ENCODE measurements at regions not wholly inside any gene's neighbourhood (a gene's known extent, or its start where the extent isn't known, plus 50 kb on each side); places are given as distances from the start of the nearest gene placed in this dataset.
A peak's percentile ranks its signal among the peaks of the same experiment; 100 is the strongest.
"Not testable (repeated sequence)": the region's sequence is repeated elsewhere in the genome, so short reads cannot be mapped to it uniquely, and the experiment has no call there.

DNA sequence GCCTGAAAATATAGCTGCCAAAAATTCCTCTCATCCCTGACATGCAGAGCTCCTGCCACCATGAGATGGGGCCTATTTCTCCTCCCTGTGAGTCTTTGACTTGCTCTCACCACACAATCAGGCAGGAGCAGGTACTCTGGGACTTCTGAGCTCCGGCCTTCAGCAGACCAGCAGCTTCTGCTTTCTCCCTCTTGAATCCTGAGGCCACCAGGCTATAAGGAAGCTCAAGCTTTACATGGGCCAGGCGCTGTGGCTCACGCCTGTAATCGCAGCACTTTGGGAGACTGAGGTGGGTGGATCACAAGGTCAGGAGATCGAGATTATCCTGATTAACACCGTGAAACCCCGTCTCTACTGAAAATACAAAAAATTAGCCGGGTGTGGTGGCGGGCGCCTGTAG is 238.7 kb upstream of the RREB1 start:
- no peak for DNase-seq (ENCODE audit: low spot score)

DNA sequence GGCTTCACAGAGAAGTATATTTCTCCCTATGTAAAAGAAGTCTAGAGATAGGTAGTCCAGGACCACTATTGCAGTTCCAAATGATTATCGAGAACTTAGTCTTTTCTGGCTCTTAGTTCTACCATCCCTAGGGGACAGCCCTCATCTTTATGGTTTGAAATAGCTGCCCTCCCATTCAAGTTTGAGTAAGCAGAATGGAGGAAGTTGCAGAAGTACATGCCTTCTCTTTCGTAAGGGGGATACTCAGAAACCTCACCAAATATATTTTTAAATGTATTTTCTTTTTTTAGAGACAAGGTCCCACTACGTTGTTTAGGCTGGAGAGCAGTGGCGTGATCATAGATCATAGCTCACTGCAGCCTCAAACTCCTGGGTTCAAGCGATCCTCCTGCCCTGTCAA is 236.8 kb upstream of the RREB1 start:
- no peak for DNase-seq (ENCODE audit: low spot score)

DNA sequence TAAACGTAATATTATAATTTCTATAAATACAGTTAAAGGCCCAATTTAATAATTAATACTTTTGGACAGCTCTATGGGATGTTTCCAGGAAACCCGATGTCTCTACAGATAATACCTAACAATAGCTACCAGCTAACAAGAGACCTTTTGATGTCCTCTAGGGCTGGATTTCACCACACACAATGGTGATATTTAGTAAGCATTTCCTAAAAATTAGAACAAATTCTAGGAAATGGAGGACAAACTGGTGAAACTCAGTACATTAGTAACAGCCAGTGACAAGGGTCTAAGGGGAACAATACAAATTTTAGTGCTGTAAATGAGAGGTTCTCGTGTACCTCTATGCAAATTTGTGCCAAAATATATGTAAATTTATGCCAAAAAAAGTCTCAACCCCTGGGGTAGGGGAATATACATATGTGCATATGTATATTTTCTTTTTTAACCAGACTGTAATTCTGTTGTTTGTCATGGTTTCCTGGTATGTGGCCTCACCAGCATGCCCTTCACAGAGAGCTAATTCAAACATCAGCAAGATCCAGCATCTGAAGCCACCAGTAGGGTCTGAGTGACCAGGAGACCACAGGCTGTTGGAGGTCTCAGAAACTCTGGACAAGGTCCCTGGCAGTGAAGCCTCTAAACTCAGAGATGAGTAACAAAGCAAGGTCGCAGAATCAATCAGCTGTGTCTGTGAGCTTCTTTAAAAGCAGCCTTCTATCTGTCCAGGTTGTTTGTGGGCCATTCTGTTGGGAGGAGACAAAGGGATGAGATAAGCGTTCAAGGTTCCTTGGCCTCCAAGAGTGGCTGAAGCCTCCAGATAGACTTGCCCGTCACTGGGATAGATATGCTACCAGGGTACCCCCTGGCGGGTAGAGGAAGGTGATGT is 235.1 kb upstream of the RREB1 start:
- no peak for DNase-seq (ENCODE audit: low spot score)

DNA sequence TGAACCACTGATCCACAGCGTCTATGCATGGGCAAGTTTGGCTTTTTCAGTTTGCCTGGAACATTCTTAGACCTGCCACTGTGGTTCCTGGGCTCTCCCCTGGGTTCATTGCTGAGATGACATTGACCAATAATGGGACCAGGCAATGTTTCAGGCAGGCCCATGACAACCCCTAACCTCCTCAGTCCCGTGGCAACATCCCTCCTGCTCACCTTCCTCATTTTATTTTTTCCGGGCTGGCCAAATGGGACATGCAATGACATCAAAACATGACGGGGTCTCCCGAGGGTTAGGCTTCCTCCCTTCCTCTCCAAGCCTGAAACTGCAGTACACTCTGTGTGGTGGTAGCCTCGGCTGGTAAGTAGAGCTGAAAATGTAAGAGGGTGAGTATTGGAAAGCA is 234.0 kb upstream of the RREB1 start:
- DNase-seq (ENCODE audit: low spot score), result no peak

DNA sequence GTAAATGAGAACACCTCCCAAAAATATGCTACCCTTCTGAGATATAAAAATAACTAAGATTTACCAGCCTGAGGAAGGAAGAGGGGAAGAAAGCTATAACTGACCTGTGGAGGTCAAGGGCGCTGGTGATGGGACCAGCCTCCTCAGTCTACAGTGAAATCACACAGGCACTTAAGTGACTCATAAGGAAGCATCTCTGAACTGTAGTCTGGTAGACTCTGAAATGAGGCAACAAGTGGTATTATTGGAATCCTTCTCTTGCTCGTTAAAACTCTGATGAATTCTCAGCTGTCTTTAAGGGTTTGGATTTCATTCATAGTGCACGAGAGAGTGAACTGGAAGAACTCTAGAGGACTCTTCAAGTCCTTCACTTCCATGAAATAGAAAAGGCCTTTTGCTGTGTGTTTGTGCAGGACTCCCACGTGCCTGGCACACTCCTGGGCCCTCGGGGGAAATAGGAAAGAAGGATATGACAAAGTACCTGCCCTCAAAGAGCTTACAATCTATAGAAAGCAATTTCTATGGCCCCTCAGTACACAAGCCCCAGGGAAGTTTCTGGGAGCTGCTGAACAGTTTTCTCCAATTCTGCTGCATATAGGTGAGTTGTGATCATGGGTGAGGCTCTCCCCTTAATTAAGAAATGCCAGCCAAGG is 231.8 kb upstream of the RREB1 start:
- no peak for DNase-seq (ENCODE audit: low spot score)

DNA sequence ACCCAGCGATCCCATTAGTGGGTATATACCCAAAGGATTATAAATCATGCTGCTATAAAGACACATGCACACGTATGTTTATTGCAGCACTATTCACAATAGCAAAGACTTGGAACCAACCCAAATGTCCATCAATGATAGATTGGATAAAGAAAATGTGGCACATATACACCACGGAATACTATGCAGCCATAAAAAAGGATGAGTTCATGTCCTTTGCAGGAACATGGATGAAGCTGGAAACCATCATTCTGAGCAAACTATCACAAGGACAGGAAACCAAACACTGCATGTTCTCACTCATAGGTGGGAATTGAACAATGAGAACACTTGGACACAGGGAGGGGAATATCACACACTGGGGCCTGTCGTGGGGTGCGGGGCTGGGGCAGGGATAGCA is 230.0 kb upstream of the RREB1 start:
- not testable (repeated sequence) for DNase-seq (ENCODE audit: low spot score)

DNA sequence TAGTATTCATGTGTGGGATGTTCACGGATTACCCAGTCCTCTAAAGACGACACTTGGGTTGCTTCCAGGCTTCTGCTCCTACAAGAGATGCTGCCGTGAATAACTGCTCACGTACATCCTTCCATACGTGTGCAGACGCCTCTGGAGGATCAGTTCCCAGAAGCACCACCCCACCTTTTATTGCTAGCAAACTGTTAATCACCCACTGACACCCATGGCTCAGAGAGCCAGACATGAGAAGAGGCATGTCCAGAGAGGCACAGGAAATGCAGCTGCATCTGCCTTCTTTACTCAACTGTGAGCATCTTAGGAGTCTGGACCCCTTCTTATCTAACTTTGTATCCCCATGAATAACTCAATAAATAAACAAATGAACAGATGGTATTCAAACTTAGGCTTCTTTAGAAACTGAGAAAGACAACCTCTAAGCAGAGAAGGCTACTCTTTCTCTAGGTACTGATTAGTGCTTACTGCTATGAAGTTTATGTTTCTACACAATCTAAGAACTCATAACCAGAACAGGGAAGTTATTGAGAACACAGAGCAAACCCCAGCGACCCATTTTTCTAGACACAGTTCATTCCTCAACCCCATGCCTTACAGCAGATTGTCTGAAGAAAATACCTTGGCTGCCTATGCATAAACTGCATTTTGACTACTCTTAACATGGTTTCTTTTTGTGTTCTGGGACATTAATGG is 228.7 kb upstream of the RREB1 start:
- no peak for DNase-seq (ENCODE audit: low spot score)

DNA sequence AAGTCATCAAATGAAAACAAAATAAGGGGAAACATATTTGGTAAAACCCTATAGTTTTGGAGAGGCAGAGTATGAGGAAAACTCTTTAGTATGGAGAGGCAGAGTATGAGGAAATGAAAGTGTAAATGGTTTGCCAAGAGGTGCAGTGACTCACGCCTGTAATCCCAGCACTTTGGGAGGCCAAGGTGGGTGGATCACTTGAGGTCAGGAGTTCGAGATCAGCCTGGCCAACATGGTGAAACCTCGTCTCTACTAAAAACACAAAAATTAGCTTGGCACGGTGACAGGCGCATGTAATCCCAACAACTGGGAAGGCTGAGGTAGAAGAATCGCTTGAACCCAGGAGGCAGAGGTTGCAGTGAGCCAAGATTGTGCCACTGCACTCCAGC is 228.2 kb upstream of the RREB1 start:
- DNase-seq (ENCODE audit: low spot score), result not testable (repeated sequence)

DNA sequence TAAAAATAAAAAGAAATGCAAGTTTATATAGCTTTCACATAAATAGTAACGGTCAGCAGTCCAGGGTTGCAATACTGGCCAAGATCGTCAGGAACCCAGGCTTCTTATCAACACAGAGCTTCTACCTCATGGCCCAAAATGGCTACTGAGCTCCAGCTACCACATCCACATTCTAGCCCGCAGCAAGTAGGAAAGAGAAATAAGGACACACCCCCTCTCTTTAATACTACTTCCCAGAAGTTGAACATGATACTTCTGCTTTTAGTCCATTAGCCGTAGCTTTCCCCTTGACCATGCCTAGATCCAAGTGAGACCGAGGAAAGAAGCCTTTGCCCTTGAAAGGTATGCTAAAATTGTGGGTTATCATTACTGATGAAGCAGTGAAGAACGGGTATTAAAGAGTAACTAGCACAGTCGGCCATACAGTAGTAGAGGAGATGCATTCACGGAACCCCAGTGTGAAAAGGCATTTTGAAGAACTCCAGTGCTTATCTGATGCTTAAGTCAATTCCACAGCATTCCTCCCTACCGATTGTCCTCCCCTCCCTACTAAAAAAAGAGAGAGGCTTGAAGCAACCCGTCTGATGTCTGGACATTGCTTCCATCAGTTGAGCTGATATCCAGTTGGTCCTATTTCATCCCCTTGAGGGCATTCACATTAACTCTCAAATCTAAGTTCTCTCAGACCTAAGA is 226.9 kb upstream of the RREB1 start:
- no peak for DNase-seq (ENCODE audit: low spot score)

DNA sequence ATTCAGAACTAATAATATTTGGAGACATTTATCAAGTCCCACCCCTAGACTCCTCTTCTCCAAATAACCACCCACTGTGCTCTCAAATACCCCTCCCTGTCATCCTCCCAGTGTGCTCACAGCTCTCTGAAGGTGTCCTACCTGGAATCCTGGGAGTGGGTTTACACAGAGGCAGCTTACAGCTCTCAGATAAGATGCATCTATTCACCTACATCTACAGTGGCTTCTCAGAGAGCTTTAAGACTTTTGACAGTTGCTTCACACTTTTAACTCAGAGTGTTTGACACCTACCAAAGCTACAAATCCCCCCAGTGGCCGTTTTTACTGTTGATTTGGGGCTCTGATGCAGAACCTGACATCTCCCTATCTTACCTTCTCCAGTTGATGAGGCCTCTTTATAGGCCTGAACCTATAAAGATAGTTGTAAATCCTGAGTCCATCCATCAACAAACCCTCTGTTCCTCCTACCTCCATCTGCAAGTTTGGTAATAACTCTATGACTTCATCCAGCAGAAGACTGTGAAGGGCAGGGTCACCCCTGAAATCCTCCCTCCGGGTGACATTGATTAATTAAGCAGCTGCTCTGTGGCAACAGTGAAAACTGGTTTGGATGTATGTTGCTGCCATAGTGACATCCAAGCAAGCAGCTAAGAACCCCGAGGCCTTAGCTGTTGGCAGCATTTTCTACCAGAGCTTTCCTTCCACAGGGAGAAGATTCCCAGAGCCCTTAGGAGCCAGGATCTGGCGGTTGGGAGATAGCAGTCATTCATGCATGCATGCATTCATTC is 226.1 kb upstream of the RREB1 start:
- DNase-seq (ENCODE audit: low spot score), result no peak

DNA sequence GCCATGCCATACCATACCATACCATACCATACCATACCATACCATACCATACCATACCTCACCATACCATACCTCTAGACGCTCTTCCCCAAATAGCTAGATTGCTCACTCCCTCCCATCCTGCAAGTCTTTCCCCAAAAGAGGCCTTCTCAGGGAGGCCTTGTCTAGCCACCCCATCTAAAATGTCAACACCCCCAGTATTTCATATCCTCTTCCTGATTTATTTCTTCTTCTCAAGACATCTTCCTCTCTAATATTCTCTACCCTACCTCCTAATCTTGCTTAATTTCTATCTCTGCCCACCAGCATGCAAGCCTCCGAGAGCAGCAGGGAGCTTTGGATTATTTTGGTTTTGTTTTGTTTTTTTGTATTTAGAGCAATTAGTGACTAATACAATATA is 225.2 kb upstream of the RREB1 start:
- DNase-seq (ENCODE audit: low spot score), result no peak

DNA sequence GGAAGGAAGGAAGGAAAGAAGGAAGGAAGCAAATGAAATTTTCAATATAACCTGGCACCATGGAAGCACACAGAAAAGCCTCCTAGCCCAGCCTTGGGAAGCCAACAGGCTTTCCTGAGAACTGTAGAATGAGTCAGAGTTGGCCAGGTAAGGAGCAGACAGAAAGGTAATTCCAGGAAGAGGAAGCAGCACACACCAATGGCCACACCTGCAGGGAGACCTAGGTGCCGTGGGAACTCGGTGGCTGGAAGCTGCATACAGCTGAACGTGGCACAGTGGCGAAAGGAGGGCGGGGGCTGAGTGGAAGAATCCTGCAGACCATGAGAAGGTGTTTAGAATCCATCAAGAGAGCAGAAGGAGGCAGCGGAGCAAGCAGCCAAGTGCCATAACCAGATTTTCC is 224.8 kb upstream of the RREB1 start:
- DNase-seq (ENCODE audit: low spot score), result no peak

DNA sequence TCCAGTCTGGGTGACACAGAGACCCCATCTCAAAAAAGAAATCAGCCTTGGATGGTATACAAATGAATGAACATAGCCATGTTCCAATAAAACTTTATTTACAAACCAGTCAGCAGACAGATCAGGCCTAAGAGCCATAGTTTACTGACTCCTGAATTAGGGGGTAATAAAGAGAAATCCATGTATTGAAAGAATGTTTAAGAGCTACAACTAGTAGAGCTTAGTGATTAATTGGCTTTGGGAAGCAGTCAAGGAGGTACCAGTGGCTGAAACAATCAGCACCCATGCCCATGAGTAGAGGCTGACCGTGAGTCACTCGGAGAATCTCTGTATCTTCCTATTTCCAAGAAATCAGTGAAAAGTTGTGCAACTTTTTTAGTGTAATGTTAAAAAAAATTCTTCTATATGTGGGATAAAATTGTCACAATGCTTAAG is 223.6 kb upstream of the RREB1 start:
- DNase-seq (ENCODE audit: low spot score), result no peak

DNA sequence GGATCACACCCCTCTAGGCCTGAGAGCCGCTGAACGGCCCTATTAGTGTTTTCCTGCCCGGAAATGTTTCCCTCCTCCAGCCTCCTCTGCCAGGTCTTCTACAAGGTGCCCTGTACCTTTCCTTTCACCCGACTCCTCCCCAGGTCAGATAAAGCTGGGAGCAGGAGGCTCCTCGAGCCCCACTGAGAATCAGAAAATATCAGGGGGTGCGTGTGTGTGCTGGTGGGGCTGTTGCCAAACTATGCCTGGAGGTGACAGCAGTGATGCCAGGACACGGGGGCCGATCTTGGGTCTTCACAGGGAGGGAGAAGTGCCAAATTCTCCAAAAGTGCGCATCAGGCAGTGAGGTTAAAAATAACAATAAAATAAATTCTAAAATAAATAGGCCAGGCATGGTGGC is 222.8 kb upstream of the RREB1 start:
- no peak for DNase-seq (ENCODE audit: low spot score)

DNA sequence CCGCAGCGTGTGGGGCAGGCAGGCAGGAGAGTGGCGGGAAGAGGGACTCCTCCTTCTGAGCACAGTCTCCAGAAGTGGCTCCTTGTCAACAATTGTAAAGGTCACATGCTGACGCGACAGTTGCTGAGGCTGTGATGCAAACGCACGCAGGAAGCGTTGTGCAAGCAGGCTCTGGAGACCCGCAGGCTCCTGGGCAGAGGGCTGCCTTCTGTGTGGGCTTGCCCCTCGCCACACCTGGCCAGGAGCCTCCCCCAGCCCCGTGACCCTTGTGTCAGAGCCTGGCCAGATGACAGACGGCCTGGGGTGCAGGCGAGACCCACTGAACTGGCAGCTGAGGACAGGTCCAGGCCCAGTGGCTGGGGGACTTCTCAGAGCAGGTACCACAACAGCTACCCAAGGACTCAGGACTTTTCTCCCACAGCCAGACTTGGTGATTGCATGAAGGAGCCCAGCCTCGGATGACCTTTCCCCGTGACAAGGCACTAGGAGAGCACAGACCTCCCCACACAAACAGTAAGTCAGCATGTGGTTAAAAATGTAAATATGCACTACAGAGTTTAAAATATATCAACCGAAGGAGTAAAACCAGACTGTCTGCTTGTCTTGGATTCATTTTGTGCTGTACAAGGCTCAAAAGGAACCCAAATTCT is 222.1 kb upstream of the RREB1 start:
- no peak for DNase-seq (ENCODE audit: low spot score)

DNA sequence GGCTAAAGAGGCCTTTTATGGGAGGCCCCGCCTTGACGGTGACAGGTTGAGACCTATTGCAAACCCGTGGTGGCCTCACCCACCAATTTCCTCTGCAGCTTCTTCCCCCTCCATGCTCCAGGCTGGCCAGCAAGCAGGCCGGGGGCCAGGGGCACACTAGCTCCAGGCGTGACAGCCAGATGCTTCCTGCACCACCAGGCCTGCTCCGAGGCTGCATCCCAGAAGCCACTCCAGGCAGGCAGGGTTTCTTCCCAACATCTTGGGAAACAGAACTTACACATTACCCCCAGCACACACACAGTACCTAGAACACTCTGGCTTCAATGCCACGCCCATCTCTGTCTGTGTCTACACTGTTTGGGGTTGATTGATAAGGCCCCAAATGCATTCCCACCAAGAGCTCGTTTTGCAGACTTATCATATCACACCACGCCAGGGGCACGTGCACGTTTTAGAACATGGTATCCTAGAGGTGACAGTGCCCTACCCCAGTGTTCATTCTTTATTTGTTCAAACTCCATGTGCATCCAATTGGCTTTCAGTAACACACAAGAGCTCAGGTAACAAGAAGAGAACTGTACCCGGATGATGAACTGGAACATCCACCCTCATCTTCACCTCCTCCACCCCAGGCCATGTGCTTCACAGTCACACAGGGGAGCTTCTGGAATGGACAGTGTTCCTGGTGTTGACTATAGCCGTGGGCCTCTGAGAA is 221.4 kb upstream of the RREB1 start:
- no peak for DNase-seq (ENCODE audit: low spot score)

DNA sequence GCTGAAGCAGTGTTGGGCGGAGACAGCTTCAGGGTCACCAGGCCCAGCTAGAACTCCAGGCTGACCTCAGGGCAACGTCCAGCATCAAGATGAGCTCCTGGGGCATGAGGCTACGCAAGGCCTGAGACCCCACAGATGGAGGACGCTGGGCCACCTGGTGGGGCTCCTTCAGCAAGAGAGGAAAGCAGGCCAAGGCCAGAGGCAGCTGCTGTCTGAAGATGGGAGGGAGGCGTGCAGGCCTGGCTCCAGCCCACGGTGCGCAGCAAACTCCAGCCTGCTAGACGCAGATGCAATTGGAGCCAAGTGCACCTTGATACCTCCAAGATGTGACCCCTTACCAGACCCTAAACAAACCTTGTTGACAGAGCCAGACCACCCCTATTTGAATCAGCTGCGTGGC is 220.9 kb upstream of the RREB1 start:
- no peak for DNase-seq (ENCODE audit: low spot score)

DNA sequence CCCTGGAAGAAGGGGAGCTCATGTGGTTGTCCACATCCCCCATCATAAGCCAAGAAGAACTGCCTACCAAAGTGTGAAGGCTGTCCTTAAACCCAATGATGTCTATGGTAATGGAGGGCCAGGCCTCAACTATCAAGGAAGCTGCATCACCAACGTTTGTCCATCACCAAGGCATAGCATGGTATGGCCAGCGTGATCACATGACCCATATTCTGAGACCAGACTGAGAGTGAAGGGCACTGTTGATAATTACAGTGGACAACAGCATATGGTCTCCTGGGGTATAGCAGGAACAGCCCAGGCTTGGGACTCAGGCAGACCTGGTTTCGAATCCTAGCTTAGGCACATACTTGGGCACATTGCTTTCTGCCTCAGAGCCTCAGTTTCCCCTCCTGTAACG is 218.2 kb upstream of the RREB1 start:
- DNase-seq (ENCODE audit: low spot score), result no peak

DNA sequence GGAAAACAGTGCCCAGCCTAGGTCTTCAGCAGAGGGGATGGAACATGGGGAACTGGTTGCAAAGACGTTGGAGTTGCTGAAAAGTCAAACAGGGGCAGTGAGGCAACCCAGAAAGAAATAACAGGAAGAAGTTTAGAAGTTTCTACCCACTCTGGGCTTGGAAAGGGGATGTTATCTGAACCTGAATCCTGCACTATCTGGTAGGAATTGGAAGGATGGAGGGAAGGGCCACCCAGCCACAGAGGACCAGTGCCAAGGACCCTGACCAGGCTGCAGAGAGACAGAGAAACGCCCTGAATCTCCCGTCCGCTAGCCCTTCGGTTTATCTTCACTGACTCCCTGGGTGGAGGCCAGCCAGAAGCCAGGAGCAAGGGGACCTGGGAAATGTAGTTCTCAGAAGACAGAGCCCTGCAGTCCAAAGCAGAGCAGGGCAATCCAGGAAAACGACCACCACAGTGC is 217.3 kb upstream of the RREB1 start:
- DNase-seq (ENCODE audit: low spot score), result peak; percentile 66

DNA sequence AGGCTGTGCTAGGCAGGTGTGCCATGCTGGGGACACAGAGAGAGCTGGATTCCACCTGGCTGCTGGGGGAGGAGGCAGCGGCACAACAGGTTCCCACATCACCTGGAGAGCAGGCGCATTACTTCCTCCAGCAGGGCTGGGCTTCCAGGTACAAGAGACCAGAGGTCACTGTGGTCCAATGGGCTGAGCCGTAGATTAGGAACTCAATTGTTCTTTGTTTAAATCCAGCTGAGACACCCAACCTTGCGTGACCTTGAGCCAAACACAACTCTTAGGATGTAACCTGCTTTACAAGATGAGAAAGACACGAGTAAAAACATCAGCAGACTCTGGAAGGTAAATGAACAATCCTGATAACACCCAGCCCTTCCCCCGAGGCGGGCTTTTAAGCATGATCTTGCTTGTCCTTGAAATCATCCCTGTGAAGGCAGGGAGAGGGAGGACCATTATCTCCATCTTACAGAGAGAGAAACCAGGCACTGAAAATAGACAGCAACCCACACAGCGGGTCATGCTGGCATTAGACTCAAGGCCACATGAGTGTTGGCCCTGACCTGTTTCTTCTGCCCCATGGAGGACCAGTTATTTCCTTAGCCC is 216.5 kb upstream of the RREB1 start:
- DNase-seq (ENCODE audit: low spot score), result no peak
